ENCODE measurements at regions not wholly inside any gene's neighbourhood (a gene's known extent, or its start where the extent isn't known, plus 50 kb on each side); places are given as distances from the start of the nearest gene placed in this dataset.

DNA sequence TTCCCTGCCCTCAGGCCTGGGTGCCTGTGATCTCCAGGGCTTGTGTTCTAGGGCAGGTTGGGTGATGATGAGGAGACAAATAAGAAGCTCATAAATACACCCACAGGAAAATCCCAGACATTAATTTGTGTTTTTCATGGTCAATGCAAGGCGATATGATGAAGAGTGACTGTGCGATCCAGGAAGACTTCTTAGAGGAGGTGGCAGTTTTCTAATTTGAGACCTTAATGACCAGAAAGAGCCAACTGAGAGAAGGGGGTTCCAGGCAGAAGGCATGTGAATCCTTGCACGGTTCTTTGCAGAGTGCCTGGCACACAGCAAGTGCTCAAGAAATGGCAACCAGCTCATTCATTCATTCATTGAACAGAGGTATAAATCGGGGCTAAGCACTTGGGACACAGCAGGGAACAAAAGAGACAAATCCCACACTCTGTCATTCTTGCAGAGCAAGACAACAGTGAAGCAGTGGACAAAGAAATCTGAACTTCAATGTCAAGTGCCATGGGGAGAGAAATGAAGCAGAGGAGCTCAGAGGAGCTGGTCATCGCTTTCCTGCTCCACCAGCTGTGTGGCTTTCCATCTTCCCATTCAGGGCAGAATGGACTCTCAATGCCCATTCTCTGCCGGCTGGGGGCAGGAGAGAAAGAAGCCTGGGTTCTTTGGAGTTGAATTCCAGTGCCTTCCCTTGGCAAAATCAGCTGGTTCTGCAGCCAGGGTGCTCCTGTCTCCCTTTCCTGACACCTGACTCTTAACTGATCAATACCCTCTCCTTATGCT is 128.3 kb downstream of the AACS start:
- peaks cover 36% of the 10 kb centered on the region for H3F3A ChIP-seq (replicated peaks; ENCODE audit: low read depth)
- peaks cover 92% of the 10 kb centered on the region for H3K79me2 ChIP-seq (replicated peaks; ENCODE audit: insufficient read depth)
- H3K27ac Mint-ChIP-seq = peak overlapping the region; percentile 92
- TF ChIP-seq JUNB (IDR thresholded peaks at IDR 0.05; ENCODE audit: unreplicated experiment) = no peak
- TF ChIP-seq, protein P1, sequence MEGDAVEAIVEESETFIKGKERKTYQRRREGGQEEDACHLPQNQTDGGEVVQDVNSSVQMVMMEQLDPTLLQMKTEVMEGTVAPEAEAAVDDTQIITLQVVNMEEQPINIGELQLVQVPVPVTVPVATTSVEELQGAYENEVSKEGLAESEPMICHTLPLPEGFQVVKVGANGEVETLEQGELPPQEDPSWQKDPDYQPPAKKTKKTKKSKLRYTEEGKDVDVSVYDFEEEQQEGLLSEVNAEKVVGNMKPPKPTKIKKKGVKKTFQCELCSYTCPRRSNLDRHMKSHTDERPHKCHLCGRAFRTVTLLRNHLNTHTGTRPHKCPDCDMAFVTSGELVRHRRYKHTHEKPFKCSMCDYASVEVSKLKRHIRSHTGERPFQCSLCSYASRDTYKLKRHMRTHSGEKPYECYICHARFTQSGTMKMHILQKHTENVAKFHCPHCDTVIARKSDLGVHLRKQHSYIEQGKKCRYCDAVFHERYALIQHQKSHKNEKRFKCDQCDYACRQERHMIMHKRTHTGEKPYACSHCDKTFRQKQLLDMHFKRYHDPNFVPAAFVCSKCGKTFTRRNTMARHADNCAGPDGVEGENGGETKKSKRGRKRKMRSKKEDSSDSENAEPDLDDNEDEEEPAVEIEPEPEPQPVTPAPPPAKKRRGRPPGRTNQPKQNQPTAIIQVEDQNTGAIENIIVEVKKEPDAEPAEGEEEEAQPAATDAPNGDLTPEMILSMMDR (conservative IDR thresholded peaks at IDR 0.05; ENCODE audit: low read depth in 2 of 2) = peak in 1 of 2 experiments; percentile 24; a peak in 2 of 4 replicates
- peak overlapping the region; percentile 48 for H3K4me3 Mint-ChIP-seq
- H3K27me3 Mint-ChIP-seq (ENCODE audit: insufficient read depth, low read depth, poor library complexity) = peaks cover 20% of the 10 kb centered on the region
- peaks cover 84% of the 10 kb centered on the region for H3K4me1 Mint-ChIP-seq
- H3K27ac ChIP-seq (ENCODE audit: low read depth) = no peak overlapping the region
- H3K27me3 ChIP-seq (ENCODE audit: insufficient read depth) = 0 out of 2 replicates have a peak, but pooled peaks cover 11% of the 10 kb centered on the region
- DNase-seq (ENCODE audit: low spot score) (no peak), ATAC-seq (peak; percentile 7)
- H3K9me3 Mint-ChIP-seq = no peaks in the 10 kb centered on the region; the same call in 2 of the 3 replicates
- peaks cover 28% of the 10 kb centered on the region for H3K36me3 Mint-ChIP-seq (ENCODE audit: low read depth)
- H4K20me1 ChIP-seq (replicated peaks; ENCODE audit: insufficient read depth) = peaks cover 68% of the 10 kb centered on the region
- H3K9me2 ChIP-seq (ENCODE audit: insufficient read depth) = no peaks in the 10 kb centered on the region
- H3K36me3 ChIP-seq (ENCODE audit: insufficient read depth) = no peaks in the 10 kb centered on the region; the same call in 1 of the 2 replicates
- H3K4me1 ChIP-seq (ENCODE audit: insufficient read depth) = peaks cover 66% of the 10 kb centered on the region
- H3K4me2 ChIP-seq = peak overlapping the region; percentile 70
- H3K4me3 ChIP-seq = peak overlapping the region; percentile 35
- H2AFZ ChIP-seq = no peak overlapping the region

DNA sequence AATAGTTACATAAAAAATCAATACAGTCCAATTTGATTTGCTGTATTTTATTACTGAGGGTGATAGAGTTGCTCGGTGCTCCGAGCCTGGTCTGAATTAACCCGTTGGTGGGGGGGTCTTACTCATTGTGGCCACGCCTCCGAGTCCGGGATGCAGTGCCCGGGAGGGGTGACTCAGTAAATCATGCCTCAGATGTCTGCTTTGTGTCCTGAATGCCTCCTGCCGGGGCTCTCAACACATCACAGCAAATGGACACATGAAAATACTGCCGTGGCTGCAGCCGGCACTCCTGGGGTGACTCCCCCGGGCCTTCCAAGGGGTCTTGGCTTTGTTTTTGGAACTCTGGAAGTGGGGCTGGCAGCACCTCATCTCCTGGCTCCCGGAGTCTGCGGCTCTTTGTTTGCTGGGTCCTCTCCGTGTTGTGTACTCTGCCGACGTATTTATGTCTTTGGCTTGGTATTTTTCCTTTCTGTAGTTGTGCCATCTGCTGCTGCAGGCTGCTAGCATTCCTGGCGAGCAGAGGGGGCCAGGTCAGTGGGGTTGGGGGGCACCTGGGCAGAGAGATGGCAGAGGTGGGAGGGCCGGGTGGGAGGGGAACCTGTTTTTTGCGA is 129.0 kb downstream of the AACS start:
- peaks cover 29% of the 10 kb centered on the region for H3F3A ChIP-seq (replicated peaks; ENCODE audit: low read depth)
- no peak overlapping the region for H3K27ac ChIP-seq (ENCODE audit: low read depth)
- Mint-ChIP-seq H3K9me3 (no peaks in the 10 kb centered on the region; the same call in 2 of the 3 replicates), H3K36me3 (ENCODE audit: low read depth) (peaks cover 33% of the 10 kb centered on the region), H3K27me3 (ENCODE audit: insufficient read depth, low read depth, poor library complexity) (peaks cover 14% of the 10 kb centered on the region), H3K4me1 (peaks cover 83% of the 10 kb centered on the region), H3K27ac (peak overlapping the region; percentile 92), H3K4me3 (peak overlapping the region; percentile 55)
- DNase-seq (ENCODE audit: low spot score) (peak; percentile 54), ATAC-seq (peak; percentile 40)
- H3K36me3 ChIP-seq (ENCODE audit: insufficient read depth) = no peaks in the 10 kb centered on the region; the same call in 1 of the 2 replicates
- H3K79me2 ChIP-seq (replicated peaks; ENCODE audit: insufficient read depth) = peaks cover 92% of the 10 kb centered on the region
- H3K4me2 ChIP-seq = peak overlapping the region; percentile 70
- peaks cover 72% of the 10 kb centered on the region for H4K20me1 ChIP-seq (replicated peaks; ENCODE audit: insufficient read depth)
- H3K4me1 ChIP-seq (ENCODE audit: insufficient read depth) = peaks cover 59% of the 10 kb centered on the region
- H3K9me2 ChIP-seq (ENCODE audit: insufficient read depth) = no peaks in the 10 kb centered on the region
- peak overlapping the region; percentile 35 for H3K4me3 ChIP-seq
- H3K27me3 ChIP-seq (ENCODE audit: insufficient read depth) = 0 out of 2 replicates have a peak, but pooled peaks cover 11% of the 10 kb centered on the region
- H2AFZ ChIP-seq = no peak overlapping the region
- no peak for TF ChIP-seq JUNB (IDR thresholded peaks at IDR 0.05; ENCODE audit: unreplicated experiment)
- TF ChIP-seq, protein P2, sequence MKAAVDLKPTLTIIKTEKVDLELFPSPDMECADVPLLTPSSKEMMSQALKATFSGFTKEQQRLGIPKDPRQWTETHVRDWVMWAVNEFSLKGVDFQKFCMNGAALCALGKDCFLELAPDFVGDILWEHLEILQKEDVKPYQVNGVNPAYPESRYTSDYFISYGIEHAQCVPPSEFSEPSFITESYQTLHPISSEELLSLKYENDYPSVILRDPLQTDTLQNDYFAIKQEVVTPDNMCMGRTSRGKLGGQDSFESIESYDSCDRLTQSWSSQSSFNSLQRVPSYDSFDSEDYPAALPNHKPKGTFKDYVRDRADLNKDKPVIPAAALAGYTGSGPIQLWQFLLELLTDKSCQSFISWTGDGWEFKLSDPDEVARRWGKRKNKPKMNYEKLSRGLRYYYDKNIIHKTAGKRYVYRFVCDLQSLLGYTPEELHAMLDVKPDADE (IDR thresholded peaks at IDR 0.05) = no peak
- no peak for TF ChIP-seq ZNF331 (CRISPR knock-in tag; IDR thresholded peaks at IDR 0.05; ENCODE audit: low read depth)
- TF ChIP-seq REST (IDR thresholded peaks at IDR 0.05; ENCODE audit: unreplicated experiment) = no peak
- no peak for TF ChIP-seq CREB1 (CRISPR knock-in tag; IDR thresholded peaks at IDR 0.05; ENCODE audit: low read depth)
- TF ChIP-seq EZH2phosphoT487 (IDR thresholded peaks at IDR 0.05; ENCODE audit: unreplicated experiment) = no peak
- no peak for TF ChIP-seq STAT1 (IDR thresholded peaks at IDR 0.05; ENCODE audit: unreplicated experiment)
- no peak for TF ChIP-seq ZNF114 (CRISPR knock-in tag; IDR thresholded peaks at IDR 0.05)
- no peak for TF ChIP-seq POLR2AphosphoS5 (IDR thresholded peaks at IDR 0.05; ENCODE audit: low read depth)
- TF ChIP-seq EZH2 (IDR thresholded peaks at IDR 0.05; ENCODE audit: low read depth, unreplicated experiment) = no peak
- no peak for TF ChIP-seq NANOG (IDR thresholded peaks at IDR 0.05; ENCODE audit: borderline replicate concordance)
- TF ChIP-seq, protein P1 (conservative IDR thresholded peaks at IDR 0.05; ENCODE audit: low read depth in 2 of 2) = no peak
